ENCODE measurements at regions not wholly inside any gene's neighbourhood (a gene's known extent, or its start where the extent isn't known, plus 50 kb on each side); places are given as distances from the start of the nearest gene placed in this dataset.

DNA sequence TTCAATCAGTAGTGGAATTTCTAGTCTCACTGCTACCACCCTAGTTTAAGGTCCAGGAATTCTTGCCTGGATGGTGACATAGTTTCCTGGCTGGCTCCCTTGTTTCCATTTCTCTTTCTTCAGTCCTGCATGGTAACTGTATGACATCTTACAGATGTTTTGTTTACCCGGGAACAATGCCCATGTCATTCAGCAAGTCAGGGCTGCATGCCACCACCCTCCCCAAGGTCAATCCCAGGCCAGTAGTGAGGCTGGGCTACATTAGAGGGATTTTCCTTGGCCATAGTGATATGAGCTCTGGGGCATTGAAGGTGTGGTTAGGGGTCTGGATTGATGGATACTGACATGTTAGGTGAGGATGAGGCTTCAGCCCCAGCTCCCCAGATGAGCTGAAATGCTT lies 114.9 kb upstream of the E2F8 start:
- DNase-seq = no peak

DNA sequence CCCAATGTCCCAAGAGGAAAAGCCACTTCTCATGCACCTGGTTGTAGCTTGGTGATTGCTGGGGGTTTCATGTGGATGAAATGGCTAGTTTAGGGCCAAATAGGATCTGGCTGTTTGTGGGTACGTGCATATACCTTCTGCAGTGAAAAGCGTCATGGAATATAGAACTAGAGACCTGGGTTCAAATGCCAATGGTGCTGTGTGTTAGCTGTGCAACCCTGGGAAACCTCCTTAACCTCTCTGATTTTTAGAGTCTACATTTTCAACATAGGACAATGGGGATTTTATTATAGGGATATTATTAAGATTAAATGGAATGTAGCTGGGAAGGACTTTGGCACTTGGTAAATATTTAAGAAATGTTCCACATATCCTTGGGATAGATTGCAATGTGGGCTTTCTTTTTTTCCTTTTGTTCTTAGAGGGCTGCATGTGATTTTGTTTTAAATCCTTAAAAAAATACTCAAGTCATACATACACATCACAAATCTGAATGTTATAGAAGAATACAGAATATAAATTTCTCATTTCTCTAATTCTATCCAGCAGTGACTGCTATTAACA lies 112.6 kb upstream of the E2F8 start:
- DNase-seq = no peak

DNA sequence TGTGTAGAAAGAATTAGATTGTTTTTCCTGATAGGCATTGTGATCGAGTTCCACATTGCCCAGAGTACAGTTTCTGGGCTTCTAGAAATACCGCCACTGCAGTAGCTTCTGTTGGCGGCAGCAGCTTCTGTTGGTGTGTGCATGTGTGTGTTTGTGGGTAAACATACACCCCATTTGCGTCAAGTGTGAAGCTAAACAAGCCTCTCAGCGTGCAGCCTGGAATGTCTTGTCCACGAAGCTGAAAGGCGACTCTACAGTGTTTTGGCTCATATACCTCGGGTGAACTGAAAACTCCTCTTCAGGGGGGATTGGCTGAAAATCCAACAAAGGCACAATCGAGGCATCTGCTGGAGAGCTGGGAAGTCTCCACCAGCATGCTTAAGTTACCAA lies 112.0 kb upstream of the E2F8 start:
- DNase-seq = no peak

DNA sequence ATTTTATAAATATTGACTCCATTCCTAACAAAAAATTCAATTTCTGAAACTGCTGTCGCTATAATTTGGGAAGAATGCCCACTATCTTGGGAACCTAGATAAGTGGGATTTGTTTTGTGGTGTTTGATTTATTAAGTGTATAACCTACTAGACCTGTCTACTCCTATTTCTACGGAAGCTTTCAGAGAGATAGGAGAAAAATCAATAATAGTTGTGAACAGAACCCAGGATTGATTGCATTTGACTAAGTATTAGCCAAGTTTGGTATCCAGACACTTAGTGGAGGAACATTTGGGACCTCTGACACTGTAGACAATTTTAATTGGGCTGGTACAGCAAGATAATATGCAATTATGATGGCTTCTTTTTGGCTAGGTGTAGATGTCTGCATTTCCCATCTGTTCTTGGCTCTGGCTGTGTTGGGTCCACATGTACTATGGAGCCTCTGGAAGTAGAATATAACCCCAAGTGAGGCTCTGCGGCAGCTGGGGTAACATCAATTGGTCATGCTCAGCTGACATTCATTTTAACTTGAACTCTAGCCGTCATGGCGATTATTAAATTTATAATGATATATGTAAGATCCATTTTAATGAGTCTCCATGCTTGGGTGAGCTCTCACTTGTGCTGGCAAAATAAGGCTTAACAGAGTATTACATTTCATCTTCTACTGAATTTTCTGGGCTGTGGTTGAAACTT lies 111.5 kb upstream of the E2F8 start:
- no peak for DNase-seq

DNA sequence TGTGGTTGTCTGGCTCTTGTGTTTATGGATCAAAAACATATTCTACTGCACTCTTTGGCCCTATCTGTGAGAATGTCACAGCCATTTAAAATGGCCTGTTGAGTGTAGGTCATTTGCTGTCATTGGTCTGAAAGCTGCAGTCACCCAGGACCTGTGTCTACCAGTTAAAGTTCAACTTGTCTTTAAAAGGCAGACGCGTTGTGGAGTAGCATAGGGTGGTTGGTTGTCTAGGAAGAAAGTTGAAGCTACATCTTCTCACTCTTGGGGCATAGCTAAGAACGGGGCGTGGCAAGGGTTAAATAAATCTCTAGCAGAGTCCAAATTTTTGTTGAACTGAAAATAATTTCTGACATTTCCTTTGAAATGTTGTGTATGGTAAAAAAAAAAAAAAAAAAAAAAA lies 110.7 kb upstream of the E2F8 start:
- DNase-seq = no peak

GRCh38 chr11:19350160-19350559 lies 109.4 kb upstream of the E2F8 start:
- no peak for DNase-seq

- no peak for DNase-seq
Observed at GRCh38 chr11:19349340-19350025, 108.7 kb upstream of the E2F8 start.

DNA sequence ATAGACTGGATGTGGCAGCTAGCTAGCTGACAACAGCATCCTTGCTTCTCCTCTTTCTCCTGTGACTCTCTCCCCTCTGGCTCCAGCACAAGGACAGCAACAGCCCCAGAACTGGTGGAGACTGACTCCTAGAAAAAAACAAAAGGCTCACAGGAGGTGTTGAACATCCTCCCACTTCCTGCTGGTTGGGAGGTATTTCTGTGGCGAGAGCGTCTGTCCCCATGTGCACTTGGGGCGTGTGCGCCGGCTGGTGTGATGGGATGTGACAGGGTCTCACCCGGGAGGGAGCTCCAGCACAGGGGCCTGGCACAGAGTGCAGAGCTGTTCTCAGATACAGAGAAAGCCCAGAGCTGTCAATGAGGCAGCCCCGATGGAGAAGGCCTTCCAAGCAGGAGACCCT lies 107.2 kb upstream of the E2F8 start:
- DNase-seq = no peak

GRCh38 chr11:19345848-19346681 lies 105.3 kb upstream of the E2F8 start:
- DNase-seq = no peak

DNA sequence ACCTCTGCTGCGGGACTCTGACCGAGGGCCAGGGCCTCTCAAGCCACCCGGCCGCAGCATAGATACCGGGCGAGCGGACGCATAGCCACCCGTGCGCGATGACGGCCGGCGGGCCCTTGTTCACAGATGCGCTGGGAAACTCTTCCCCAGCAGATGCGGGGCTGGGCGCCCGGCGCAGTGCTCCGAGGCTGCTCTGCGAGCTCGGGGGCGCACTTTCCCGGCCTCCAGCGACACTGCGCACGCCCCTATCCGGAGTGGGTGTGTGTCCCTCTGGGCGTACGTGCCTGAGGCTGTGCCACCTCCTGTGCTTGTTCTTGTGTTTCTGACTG lies 104.7 kb upstream of the E2F8 start:
- no peak for DNase-seq

GRCh38 chr11:19344661-19345518 lies 104.1 kb upstream of the E2F8 start:
- peak; percentile 28 to 59 for DNase-seq

DNA sequence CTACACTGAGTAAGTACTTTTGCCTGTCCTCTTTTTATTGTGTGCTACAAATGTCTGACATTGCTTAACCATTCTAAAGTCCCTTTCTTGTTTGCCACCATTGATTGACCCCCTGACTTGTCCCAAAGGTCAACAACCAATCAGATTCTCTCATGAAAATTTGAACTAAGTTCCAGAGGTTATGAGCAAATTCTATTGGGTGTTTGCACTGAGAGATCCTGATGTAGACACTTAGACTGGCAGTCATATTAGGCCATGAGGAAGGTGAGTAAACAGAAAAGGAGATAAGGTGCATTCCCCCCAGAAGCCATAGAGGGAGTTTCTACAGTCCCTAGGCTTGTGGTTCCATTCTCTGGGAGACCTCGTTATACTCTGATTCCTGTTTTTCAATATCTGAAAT lies 101.3 kb upstream of the E2F8 start:
- no peak for DNase-seq

DNA sequence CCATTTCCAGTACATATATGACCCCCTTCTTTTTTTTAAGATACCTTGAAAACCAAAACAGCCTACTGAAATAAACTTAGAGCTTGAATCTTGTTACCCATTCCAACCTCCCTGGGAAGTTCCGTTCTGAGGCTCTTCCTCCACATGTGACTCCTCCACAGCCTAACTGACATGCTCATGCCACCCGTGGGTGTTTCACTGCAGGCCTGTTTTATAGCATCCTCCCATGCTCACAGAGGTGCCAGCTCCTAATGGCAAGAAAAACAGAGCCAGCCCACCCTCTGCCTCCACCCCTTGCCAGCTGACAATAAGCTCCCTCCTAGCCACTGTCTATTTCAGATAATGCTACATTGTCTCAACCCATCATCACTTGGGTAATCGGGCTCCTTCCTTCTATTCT lies 97.6 kb upstream of the E2F8 start:
- DNase-seq = no peak

- DNase-seq = no peak
Observed at GRCh38 chr11:19337779-19338178, 97.0 kb upstream of the E2F8 start.

- no peak for DNase-seq
Observed at GRCh38 chr11:19336331-19336730, 95.6 kb upstream of the E2F8 start.

DNA sequence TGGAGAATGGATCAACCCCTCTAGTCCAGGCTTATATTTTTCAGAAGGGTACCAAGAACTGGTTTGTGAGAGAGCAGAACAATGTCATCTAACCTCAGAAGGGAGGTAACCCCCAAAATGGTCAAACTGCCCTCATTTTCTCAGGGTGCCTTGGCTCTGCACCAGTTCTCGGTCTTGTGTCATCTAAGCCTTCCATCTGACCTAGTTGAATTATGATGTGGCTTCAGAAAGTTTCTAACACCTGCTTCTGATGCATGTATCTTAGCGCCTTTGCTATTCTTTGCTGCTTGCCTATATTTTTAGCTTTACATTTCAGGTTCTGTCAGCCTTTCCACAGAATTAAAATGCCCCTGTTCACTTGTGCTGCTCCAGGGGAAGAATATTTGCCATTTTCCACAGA lies 91.7 kb upstream of the E2F8 start:
- DNase-seq = no peak

DNA sequence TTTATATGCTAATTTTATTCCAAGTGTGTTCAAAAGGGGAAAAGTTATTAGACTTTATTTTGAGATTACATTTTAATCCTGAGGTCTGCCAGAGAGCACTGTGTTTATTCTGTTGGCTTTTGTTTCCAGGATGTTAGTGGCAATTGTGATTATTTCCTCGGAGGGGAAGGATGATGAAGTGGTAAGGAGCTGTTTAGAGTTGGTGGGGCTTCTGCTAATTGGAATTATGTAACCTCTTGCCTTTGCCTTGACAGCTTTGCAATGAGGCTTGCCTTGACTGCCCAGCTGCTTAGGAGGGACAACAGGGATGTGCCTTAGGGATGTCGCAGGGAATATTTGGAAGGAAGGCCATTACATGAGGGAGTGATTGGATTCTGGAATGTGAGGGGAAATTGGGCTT lies 89.7 kb upstream of the E2F8 start:
- no peak for DNase-seq

DNA sequence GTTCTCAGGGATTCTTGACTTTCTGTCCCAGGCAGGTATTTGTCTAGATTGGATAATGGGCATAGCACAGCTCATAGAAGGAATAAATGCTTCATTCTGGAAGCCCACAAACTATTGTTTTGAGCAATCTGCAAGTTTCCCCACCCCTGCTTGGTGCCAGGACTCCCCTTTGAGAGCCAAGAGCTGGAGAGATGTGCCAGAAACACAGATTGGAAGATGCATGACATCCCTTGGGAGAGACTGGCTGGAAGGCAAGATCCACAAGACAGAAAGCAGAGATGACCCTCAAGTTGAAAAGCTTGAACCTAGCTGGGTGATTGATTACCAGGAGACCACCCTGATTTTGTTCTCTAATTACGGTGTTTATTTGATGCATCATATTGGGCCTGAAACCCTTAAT lies 89.2 kb upstream of the E2F8 start:
- DNase-seq = no peak

DNA sequence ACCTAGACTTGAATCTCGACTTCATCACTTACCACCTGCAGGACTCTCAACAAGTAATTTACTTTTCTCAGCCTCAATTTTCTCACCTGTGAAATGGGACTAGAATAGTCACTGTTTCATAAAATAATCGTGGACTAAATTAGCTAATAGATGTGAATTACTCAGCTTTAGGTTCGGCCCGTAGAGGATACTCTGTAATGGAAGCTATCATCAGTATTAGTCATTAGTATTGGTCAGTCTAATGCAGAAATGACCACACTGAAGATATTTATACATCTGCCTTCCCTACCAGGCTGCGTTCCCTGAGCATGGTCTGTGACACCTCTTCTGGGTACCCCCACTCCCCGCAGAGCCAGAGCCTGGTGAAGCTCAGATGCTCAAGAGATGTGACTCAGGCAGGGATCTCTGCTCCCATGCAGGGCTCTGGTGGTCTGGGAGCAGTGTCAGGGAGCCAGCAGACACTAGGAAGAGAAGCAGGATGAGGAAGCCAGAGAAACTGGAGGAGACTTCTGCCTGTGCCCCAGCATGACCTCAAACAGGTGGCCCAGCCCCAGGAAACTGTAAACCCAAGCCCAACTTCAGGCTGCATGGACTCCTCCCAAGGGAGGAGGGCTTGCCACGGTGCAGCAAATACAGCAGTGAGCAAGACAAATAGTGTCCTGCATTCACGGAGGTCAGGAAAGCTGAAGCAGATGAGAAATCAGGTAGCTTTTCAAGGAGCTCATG lies 88.0 kb upstream of the E2F8 start:
- DNase-seq = no peak

- no peak for DNase-seq
Observed at GRCh38 chr11:19327280-19327679, 86.5 kb upstream of the E2F8 start.

GRCh38 chr11:19326499-19326898 lies 85.8 kb upstream of the E2F8 start:
- no peak for DNase-seq

GRCh38 chr11:19323502-19323901 lies 82.8 kb upstream of the E2F8 start:
- no peak for DNase-seq
